GM18861 (cell line): ENCODE measurements at regions not wholly inside any gene's neighbourhood (a gene's known extent, or its start where the extent isn't known, plus 50 kb on each side); places are given as distances from the start of the nearest gene placed in this dataset.
"Not testable (repeated sequence)": the region's sequence is repeated elsewhere in the genome, so short reads cannot be mapped to it uniquely, and the experiment has no call there.

Experiments
- ATAC-seq: cut with Tn5 transposase; IDR thresholded peaks from one replicate; pipeline ENCODE4 v1.9.1; 2021; ENCODE audit not compliant: unreplicated experiment

DNA sequence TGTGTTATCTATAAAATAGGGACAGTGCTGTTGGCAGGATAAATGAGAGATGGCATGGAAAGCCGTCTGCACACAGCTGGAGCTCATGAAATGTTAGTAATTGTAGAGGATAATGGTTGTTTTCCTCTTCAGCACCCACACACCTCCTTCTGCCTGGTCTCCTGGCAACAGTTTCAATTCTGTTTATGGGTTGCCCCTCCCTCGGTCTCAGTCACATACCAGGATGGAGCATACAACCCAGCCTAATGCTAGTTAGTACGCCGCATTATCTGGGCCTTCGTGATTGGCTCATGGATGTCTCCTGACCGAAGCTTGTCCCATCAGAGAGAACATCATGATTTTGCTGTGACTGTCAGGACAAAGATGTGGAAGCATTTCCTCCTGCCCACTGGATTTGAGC lies 126.2 kb upstream of the WSCD1 start:
- no peak for ATAC-seq

DNA sequence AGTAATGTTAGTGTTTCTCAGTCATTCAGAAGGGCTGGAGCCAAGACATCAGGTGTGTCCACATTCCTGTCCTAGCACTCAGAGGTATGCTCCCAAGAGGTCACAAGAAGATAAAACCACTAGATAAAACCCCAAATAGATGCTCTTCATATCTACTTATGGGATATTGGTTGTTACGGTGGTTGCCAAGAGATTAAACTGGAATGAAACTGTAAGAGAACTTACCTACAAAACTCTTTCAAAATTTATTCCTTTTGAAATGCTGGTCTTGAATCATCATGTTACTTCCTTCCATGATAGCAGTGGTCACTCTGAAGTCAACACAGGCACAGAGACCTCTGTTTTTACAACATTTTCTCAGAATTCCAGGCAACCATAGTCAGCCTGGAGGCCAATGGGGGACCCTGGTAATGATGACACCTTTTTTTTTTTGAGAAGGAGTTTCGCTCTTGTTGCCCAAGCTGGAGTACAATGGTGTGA lies 122.4 kb upstream of the WSCD1 start:
- no peak for ATAC-seq

DNA sequence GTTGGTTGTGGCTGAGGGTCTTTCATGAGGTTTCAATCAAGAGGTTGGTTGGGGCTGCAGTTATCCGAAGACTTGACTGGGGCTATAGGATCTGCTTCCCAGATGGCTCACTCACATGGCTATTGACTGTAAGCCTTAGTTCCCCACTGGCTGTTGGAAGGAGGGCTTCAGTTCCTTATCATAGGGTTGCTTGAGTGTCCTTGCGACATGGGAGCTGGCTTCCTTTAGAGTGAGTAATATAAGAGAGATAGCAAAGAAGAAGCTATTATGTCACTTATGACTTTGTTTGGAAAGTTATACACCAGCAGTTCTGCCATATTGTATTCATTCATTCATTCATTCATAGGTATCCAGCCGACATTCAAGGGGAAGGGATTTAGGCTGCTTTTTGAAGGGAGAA lies 121.4 kb upstream of the WSCD1 start:
- no peak for ATAC-seq

DNA sequence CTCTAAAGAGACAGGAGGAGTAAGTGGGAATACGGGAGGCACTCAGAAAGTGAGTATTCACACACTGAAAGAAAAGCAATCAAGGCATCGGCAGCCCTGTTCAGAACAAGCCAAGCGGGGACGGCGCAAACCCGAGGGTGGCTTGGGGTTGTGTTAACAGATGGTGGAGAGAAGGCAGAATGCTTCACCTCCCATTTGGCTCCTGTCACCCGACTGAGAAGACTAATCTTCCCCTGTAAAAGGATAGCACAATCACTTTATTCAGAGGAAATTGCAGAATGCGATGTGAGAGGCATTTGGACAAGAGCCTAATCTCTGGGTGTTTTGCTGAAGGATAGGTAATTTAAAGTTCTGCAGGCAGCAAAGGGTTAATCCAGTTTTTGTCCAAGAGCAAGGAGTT lies 119.3 kb upstream of the WSCD1 start:
- ATAC-seq = no peak

DNA sequence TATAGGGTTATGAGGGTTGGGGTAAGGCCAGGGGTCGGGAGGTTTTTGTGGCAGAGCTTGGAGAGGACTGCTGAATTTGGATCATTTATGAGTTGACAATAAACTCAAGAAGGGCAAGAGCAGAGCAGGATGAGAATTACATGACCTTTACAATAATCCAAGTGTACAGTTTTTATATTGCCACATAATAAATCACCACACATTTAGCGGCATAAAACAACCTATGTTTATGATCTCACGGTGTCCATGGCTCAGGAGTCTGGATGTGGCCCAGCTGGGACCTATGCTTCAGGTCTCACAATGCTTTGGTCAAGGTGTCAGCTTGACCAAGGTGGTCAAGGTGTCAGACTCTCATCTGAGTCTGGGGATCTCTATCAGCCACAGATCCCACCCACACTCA lies 118.3 kb upstream of the WSCD1 start:
- ATAC-seq = no peak

DNA sequence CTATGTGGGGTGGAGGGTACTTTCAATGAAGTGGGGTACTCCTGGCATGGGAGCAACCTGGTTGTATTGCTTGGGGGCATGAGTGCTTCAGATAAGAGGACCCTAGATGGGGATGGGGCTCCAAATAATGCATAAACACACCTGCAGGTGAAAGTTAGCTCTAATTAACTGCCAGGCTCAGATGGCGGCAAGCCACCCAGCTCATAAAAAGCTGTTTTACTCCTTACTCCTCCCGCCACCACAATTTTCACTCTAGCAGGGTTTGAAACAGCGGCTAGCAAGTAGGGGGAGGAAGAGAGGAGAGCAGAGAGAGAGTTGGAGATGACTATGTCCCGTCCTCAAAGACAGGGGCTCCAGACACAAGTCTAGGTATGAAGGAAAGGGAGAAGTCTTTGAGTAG lies 117.7 kb upstream of the WSCD1 start:
- ATAC-seq = no peak

DNA sequence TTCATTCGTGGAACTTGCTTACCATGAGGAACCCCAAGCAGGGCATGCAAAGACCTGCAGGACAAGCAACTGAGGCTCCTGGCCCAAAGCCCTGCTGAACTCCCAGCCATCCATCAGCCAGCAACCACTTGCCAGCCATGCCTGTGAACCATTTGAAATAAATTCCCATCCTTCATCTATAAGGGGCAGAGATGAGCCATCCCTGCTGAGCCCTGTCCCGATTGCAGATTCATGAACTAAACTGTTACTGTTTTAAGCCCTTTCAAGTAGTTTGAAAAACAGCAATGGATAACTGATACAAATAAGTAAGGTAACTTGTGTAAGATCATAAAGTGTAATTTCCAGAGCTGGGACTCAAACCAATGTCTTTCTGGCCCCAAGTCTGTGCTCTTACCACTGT lies 114.4 kb upstream of the WSCD1 start:
- ATAC-seq = no peak

DNA sequence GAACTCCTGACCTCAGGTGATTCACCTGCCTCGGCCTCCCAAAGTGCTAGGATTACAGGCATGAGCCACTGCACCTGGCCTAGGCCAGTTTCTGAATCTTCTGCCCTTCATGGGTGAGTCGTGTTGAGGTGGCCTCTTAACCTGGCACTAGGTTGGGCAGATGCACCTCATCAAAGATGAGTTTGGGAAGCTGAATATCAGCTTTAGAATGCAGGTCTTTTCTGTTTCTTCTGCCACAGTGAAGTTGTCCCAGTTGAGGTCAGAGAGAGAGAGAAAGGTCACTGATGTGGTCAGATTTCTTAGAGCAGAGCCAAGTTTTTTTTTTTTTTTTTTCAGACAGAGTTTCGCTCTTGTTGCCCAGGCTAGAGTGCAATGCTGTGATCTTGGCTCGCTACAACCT lies 111.3 kb upstream of the WSCD1 start:
- no peak for ATAC-seq

DNA sequence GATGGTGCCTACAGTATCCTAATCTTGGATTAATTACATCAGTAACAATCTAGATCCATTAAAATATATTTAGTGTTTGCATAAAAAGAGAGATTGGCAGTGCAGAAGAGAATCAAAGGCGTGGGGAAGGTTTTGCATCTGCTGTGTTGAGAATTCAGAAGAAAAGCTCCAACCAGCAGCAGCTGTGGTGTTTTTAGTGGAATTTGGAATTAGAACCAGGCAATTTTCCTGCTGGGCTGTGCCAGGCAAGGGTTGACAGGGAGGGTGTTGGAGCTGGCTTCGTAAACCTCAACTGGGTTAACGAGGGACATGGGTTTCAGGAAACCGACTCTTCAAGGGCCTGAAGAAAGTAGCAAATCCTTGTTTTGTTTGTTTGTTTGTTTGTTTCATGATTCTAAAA lies 107.8 kb upstream of the WSCD1 start:
- no peak for ATAC-seq

DNA sequence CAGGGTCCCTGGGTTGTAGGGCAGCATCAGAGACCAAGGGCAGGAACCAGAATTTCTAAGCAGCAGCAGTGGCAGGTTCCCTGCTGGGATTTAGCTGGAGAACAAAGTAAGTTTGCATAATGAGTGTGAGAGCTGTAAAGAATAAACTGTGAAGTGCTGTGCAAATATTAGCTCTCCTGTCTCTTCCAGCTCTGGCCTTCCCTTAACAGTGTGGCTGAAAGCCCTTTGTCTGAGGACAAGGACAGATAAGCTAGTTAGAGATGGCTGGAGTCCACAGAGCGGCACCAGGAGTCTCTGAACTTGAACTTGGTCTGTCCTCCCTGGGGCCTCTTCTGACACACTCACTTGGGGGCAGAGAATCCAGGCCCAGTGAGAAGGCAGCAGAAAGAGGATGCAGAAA lies 98.2 kb upstream of the WSCD1 start:
- no peak for ATAC-seq

DNA sequence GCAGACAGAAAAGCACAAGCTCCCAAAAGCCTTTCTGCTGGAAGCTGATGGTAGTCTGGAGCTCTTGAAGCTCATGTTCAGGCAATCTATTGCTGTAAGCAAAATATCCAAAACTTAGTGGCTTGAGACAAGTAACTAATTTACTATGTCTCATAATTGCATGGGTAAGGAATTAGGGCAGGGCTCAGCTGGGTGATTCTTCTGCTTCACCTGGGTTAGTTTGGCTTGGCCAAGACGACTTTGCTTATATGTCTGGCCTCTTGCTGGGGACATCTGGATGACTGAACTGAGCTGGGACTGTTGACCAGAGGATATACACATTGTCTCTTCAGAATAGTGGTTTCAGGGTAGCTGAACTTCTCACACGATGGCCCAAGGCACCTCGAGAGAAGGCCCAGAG lies 96.8 kb upstream of the WSCD1 start:
- no peak for ATAC-seq

DNA sequence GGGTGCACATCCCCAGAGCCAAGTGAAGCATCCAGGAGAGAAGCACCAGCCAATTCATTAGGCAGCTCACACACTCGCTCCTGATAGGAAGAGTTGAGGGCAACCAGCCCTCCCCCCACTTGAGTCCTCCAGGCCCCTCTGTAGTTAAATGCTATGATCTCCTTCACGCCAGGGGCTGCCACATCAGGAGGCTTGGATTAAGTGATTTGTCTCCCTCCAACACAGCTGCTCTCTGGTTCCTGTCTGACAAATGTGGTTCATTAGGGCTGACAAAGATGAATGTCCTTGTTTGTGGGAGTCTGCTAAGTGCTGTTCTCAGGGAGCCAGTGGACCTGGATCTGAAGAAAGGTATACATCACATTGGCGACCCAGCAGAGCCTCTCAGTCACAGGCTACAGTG lies 94.5 kb upstream of the WSCD1 start:
- ATAC-seq = no peak

DNA sequence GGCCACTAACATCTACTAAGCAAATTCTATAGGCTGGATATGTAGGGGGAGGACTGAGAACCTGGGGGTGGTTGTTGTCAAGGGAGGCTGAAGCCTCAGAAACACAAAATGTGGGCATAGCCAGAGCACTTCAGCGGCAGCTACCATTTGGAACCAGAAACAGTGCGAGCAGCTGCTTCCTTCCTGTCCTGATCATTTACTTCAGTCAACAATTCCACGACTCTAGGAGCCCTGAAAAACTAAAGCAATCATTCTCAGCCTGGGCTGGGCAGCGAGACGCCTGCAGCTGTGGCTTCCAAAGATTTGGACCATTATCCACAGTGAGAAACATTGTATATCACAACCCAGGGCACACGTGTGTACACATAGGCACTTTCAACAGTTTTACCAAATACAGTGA lies 93.9 kb upstream of the WSCD1 start:
- ATAC-seq = no peak

DNA sequence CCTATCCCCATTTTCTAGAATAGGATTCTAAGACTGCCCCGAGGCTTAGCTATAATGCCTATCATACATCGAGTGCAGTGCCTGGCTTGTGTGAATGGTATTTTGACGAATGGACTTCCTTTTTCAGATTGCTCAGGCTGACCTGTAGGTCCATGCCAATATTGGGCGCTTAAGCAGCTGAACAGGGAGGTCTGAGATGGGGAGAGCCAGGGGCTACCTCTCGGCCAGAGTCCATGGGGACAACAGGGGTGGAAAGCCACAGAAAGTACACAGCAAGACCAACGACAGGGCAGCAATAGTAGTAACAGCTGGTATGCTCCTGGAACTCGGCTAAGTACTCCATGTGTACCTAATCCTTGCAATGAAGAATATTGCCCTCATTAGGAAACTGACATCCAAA lies 91.7 kb upstream of the WSCD1 start:
- no peak for ATAC-seq

DNA sequence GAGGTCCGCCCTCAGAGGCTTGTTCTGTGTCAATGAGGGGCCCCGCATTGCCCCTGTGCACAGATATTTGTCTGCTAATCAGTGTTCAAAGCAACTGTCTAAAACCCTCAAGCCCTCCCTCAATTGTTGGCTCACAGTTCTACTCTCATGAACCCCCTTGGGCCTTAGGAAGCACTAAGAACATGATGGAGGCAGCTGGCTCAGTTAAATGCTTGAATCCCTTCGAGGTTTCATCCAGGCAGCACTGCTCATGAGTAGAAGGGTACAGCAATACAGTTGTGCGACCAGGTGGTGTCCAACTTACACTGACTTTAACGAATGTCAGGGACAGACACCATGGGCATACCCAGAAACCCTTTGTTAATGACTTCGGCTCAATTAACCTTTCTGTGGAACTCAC lies 89.2 kb upstream of the WSCD1 start:
- no peak for ATAC-seq

DNA sequence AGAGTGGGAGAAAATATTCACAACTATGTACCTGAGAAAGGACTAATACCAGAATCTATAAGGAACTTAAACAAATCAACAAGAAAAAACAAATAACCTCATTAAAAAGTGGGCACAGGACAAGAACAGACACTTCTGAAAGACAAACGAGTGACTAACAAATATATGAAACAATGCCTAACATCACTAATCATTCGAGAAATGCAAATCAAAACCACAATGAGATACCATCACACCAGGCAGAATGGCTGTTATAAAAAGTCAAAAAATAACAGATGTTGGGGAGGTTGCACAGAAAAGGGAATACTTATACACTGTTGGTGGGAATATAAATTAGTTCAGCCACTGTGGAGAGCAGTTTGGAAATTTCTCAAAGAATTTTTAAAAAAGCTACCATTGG lies 83.5 kb upstream of the WSCD1 start:
- ATAC-seq = no peak

DNA sequence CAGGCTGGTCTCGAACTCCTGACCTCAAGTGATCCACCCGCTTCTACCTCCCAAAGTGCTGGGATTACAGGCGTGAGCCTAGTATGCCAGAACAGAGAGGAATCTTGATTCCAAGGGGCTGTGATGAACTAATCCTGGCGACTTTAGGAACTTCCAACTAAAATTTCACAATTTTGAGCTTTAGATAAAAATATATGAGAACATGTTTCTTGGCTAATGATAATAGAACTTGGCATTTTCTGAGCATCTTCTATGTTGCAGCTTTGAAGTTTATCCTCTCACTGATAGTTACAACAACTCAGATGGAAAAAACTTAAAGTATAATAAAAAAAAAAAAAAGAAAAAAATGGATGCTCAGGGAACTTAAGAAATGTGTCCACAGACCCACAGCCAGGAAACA lies 69.8 kb upstream of the WSCD1 start:
- ATAC-seq = no peak

DNA sequence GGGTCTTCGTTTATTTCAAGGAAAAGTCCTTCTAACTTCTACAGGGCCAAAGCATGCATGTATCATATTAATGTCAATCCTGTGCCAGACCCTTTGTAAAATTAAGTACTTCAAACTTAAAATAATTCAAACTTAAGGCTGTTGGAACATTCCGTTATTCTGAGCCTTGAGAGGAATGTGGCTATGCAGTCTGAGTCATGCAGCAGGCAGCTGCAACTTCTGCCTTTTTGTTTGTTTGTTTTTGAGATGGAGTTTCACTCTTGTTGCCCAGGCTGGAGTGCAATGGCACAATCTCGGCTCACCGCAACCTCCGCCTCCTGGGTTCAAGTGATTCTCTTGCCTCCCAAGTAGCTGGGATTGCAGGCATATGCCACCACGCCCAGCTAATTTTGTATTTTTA lies 67.0 kb upstream of the WSCD1 start:
- not testable (repeated sequence) for ATAC-seq

DNA sequence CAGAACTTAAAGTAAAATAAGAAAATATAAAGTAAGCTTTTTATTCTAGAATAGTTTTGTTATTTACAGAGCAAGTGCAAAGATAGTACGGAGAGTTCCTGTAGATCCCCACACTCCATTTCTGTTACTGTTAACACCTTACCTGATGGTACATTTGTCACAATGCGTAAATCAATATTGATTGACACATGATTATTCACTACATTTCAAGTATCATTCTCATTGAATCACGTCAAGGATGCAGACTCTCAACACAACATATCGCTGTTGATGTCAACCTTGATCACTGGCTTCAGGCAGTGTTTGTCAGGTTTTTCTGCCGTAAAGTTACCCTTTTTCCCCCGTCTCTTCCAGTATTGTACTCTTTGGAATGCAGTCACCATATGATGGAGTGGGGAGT lies 64.2 kb upstream of the WSCD1 start:
- ATAC-seq = no peak

DNA sequence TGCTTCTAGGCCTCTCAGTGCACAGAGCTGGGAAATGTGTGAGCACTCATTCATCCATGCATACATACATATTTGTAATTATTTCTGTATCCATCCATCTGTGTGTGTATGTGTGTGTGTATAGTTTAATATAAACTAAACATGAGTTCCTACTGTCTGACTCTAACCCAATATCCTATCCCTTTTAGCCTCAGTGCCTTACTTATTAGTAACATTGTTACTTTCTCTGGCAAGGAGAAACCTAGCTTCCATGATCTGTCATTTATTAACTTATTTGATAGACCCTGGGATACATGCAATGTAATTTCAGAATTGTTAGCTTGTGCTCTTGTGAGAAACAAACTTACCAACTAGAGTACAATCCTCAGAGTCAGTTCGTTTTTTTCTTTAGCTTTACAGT lies 59.0 kb upstream of the WSCD1 start:
- ATAC-seq = no peak

DNA sequence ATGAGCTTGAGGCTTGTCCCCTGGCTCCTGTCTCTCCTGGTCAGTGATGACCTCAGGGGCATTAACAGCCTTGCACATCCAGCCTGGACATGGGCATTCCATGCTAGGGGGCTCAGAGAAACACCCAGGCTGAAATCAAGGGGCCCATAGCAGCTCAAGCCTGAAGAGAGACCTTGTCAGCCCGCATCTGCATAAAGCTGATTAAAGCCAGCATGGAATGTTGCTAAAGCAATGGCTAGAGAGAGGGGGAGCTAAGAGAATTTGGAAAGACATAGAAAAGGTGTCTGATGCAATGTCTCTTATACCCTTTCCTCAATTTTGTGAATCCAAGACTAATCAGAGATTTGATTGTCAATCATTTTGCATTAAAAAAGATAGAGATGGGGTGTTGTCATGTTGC lies 51.4 kb upstream of the WSCD1 start:
- ATAC-seq = no peak

DNA sequence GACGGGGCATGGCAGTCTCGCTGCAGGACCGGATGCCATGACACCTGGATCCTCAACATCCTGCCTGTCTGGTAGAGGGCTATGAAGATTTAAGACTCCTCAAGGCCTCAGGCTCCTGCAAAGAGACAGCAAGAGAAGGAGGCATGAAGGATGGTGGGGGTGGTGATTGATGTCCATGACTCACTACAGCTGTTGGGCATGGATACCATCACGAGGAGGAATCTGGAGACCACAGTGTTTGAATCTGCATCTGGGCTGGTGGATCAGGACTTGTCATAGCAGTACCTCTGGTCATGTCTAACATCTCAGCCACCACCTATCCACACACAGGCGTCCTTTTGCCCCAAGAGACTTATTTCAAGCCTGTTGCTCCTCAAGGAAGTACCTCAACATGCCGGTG lies 50.2 kb upstream of the WSCD1 start:
- ATAC-seq = no peak

DNA sequence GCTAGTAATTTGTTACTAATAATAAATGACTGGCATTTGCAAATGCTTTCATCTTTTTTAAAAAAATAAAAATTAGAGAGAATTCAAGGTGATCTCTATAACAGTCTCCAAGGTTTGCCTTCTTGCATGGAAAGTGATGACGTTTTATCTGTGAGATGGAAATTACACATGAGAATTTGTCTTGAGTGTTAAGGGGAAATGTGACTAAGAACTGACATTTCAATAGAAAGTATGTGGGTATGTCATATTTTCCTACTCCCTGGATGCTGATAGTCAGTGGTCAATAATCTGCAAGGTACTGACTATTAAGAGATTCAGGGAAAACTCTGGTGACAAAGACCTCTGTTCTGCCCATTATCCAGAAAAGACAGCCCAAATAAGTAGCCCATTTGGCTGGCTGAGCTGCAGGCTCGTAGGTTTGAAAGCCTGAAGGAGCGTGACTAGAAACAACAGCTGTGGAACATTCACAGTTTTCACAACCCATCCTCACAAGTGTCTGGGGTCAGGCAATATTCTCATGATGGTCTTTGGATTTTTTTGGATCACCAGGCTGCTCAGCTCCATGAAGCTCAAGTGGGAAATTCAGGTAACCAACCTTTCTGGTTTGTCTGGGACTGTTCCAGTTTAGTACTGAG lies 49.7 kb upstream of the WSCD1 start:
- ATAC-seq = no peak
